Vagina (tissue), 2 donors: ENCODE measurements at regions not wholly inside any gene's neighbourhood (a gene's known extent, or its start where the extent isn't known, plus 50 kb on each side); places are given as distances from the start of the nearest gene placed in this dataset.

Experiments
- DNase-seq, 2 donors: peaks; one replicate each; pipeline ENCODE4 v3.0.0-alpha.2; 2017; ENCODE audit errors: extremely low spot score in 2 of 2
- H3K27ac ChIP-seq: fragments of 200-600 bp; sonication (generic); one replicate; pipeline ENCODE4 v1.5.1; 2019
- H3K27me3 ChIP-seq: fragments of 200-600 bp; sonication (generic); one replicate; pipeline ENCODE4 v1.5.1; 2019
- H3K36me3 ChIP-seq, 2 donors: fragments of 200-600 bp; sonication (generic); one replicate each; pipeline ENCODE4 v1.5.1; 2017 to 2019
- H3K4me1 ChIP-seq: fragments of 200-600 bp; sonication (generic); one replicate; pipeline ENCODE4 v1.5.1; 2019
- H3K4me3 ChIP-seq, 2 donors: fragments of 200-600 bp; sonication (generic); 1 replicate in 1 of 2; 2 replicates in 1 of 2; pipeline ENCODE4 v1.5.1; 2016 to 2019
- H3K9me3 ChIP-seq: fragments of 200-600 bp; sonication (generic); one replicate; pipeline ENCODE4 v1.5.1; 2019
- POLR2A ChIP-seq, 2 donors: fragments of 450-650 bp; IDR thresholded peaks; one replicate each; pipeline ENCODE4 v1.6.1; 2017; ENCODE audit warnings: antibody characterized with exemption in 2 of 2, mild to moderate bottlenecking in 2 of 2, moderate library complexity in 2 of 2
- POLR2AphosphoS5 ChIP-seq, 2 donors: sonication (generic); formaldehyde crosslinking; IDR thresholded peaks; one replicate each; pipeline ENCODE4 v1.9.0; 2017; ENCODE audit warnings: antibody characterized with exemption in 2 of 2, mild to moderate bottlenecking in 2 of 2, low read depth in 1 of 2; ENCODE audit not compliant: insufficient read depth in 1 of 2
- intact Hi-C: fragments of 100-400 bp; cut with DNase I; formaldehyde crosslinking; loops from one replicate; pipeline ENCODE4 v1.15.1; 2023
- TF ChIP-seq, protein P1 (sequence below), 3 experiments: fragments of 450-650 bp in 2 of 3; fragments of 200-600 bp in 1 of 3; sonication (generic) in 1 of 3; IDR thresholded peaks; one replicate each; pipeline ENCODE4 v1.5.1; 2017 to 2019; ENCODE audit warnings: antibody characterized with exemption in 3 of 3, mild to moderate bottlenecking in 2 of 3, moderate library complexity in 2 of 3

DNA sequence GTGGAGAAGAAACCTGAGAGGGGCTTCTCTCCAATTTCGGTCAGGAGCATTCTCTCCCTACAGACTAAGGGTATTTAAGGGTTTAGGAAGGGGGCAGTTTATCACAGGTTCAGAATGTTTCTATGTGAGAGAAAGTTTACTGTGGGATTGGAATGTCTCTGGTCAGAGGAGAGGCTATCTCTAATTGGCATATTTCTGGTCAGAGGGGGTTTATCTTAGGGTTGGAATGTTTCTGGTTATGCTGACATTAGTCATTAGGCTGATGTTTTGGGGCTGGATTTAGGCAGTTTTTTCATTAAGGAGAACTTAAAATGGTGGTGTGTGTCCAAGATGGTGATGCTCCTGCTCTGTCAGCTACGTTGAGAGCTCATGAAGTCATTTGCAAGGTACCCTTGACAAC is 758.0 kb downstream of the TYW1 start:
- Histone ChIP-seq H3K27ac (no peak overlapping the region), H3K36me3 (no peaks in the 10 kb centered on the region), H3K9me3 (no peaks in the 10 kb centered on the region), H3K4me1 (no peaks in the 10 kb centered on the region), H3K4me3 (no peak overlapping the region), H3K27me3 (no peaks in the 10 kb centered on the region)
- no peak for TF ChIP-seq POLR2A (IDR thresholded peaks at IDR 0.05)
- TF ChIP-seq, protein P1, sequence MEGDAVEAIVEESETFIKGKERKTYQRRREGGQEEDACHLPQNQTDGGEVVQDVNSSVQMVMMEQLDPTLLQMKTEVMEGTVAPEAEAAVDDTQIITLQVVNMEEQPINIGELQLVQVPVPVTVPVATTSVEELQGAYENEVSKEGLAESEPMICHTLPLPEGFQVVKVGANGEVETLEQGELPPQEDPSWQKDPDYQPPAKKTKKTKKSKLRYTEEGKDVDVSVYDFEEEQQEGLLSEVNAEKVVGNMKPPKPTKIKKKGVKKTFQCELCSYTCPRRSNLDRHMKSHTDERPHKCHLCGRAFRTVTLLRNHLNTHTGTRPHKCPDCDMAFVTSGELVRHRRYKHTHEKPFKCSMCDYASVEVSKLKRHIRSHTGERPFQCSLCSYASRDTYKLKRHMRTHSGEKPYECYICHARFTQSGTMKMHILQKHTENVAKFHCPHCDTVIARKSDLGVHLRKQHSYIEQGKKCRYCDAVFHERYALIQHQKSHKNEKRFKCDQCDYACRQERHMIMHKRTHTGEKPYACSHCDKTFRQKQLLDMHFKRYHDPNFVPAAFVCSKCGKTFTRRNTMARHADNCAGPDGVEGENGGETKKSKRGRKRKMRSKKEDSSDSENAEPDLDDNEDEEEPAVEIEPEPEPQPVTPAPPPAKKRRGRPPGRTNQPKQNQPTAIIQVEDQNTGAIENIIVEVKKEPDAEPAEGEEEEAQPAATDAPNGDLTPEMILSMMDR (IDR thresholded peaks at IDR 0.05): no peak
- TF ChIP-seq POLR2AphosphoS5 (IDR thresholded peaks at IDR 0.05; ENCODE audit: insufficient read depth in 1 of 2, low read depth in 1 of 2): no peak
- no peak for DNase-seq
- intact Hi-C loops: no loop called here

DNA sequence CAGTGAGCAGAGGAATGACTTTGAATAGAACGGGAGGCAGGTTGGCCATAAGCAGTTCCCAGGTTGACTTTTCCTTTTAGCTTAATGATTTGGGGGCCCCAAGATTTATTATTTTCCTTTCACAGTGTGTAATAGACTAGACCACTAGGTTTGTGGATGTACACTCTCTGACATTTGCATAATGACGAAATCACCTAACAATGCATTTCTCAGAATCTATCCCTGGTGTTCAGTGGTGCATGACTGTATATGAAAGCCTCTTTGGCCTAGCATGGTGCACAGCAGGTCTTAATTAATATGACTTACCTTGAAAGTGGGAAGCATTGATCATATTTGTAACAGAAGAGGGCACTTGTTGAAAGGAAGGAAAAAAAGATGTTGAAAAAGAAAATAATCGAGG is 761.9 kb downstream of the TYW1 start:
- no peak for DNase-seq
- TF ChIP-seq, protein P1 (IDR thresholded peaks at IDR 0.05): no peak
- no peak for TF ChIP-seq POLR2AphosphoS5 (IDR thresholded peaks at IDR 0.05; ENCODE audit: insufficient read depth in 1 of 2, low read depth in 1 of 2)
- no peak for TF ChIP-seq POLR2A (IDR thresholded peaks at IDR 0.05)
- Histone ChIP-seq H3K4me3 (no peak overlapping the region), H3K9me3 (no peaks in the 10 kb centered on the region), H3K4me1 (no peaks in the 10 kb centered on the region), H3K27ac (no peak overlapping the region), H3K36me3 (no peaks in the 10 kb centered on the region), H3K27me3 (no peaks in the 10 kb centered on the region)
- intact Hi-C loops: no loop called here

DNA sequence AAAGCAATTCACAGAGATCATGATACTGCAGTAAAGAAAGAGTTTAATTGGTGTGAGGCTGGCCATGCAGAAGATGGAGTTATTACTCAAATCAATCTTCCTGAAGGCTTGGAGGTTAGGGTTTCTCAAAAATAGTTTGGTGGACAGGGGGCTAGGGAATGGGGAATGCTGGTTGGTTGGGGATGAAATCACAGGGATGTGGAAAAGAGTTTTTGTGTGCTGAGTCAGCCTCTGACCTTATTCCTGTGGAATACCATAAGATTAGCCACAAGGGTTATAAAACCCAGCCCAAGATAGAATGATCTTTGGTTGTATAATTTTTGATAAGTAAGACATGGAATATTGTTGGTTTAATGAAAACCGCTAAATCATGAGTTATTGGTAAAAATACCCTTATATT is 764.3 kb downstream of the TYW1 start:
- no peak for DNase-seq
- intact Hi-C loops: no loop called here
- no peaks in the 10 kb centered on the region for H3K9me3 ChIP-seq
- no peak overlapping the region for H3K4me3 ChIP-seq
- no peaks in the 10 kb centered on the region for H3K4me1 ChIP-seq
- no peaks in the 10 kb centered on the region for H3K27me3 ChIP-seq
- no peaks in the 10 kb centered on the region for H3K36me3 ChIP-seq
- H3K27ac ChIP-seq: no peak overlapping the region
- TF ChIP-seq, protein P1 (IDR thresholded peaks at IDR 0.05): no peak
- no peak for TF ChIP-seq POLR2AphosphoS5 (IDR thresholded peaks at IDR 0.05; ENCODE audit: insufficient read depth in 1 of 2, low read depth in 1 of 2)

DNA sequence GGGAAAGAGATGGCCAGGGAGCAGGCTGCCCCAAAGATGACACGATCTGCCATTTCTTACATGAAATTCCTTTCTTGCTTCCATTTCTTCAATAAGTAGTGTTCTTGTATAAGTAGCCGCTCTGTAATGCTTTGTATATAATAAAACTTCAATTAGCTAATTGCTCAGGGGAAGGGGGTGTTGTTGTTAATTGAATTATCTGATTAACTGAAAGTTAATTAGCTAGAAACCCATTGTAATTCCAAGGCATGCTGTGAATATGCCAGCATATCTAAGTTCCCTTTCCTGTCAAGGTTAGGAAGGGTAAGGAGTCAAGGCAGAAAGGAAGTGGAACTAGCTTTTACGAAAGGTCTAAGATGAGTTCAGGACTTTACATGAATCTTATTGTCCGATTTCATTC is 765.9 kb downstream of the TYW1 start:
- Histone ChIP-seq H3K4me1 (no peaks in the 10 kb centered on the region), H3K36me3 (no peaks in the 10 kb centered on the region), H3K9me3 (no peaks in the 10 kb centered on the region), H3K27ac (no peak overlapping the region), H3K4me3 (no peak overlapping the region), H3K27me3 (no peaks in the 10 kb centered on the region)
- DNase-seq: no peak
- intact Hi-C loops: no loop called here
- TF ChIP-seq, protein P1 (IDR thresholded peaks at IDR 0.05): no peak
- TF ChIP-seq POLR2AphosphoS5 (IDR thresholded peaks at IDR 0.05; ENCODE audit: insufficient read depth in 1 of 2, low read depth in 1 of 2): no peak
- TF ChIP-seq POLR2A (IDR thresholded peaks at IDR 0.05): no peak

DNA sequence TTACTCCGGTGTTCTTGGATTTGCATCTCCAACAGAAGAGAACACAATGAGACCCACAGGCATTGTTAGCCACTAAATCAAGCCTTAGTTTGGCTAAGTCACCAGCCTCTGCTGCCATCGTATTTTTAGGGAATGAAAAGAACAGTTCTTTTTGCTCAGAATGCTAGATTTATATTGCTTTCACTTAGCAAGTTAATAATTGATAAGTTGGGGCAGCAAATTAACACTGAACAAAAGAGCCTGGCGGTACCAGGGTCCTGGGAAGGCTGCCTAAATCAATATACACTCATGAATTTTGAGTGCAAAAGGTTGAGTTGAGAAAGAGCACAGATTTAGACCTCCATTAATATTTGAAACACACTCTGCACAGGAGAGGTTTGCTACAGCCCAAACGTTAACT is 767.7 kb downstream of the TYW1 start:
- H3K27me3 ChIP-seq: no peaks in the 10 kb centered on the region
- no peak overlapping the region for H3K4me3 ChIP-seq
- TF ChIP-seq POLR2AphosphoS5 (IDR thresholded peaks at IDR 0.05; ENCODE audit: insufficient read depth in 1 of 2, low read depth in 1 of 2) (no peak), POLR2A (IDR thresholded peaks at IDR 0.05) (no peak)
- TF ChIP-seq, protein P1 (IDR thresholded peaks at IDR 0.05): no peak
- H3K27ac ChIP-seq: no peak overlapping the region
- H3K9me3 ChIP-seq: no peaks in the 10 kb centered on the region
- H3K4me1 ChIP-seq: no peaks in the 10 kb centered on the region
- no peak for DNase-seq
- intact Hi-C loops: no loop called here
- H3K36me3 ChIP-seq: no peaks in the 10 kb centered on the region
